Kidney epithelial cell (primary cell): ENCODE measurements at regions not wholly inside any gene's neighbourhood (a gene's known extent, or its start where the extent isn't known, plus 50 kb on each side); places are given as distances from the start of the nearest gene placed in this dataset.

Experiments
- DNase-seq: peaks from one replicate; pipeline ENCODE4 v3.0.0-alpha.2; 2010; ENCODE audit warnings: low read depth
- H3K27me3 ChIP-seq: 2 replicates; pipeline ENCODE4 v1.6.0; 2011; ENCODE audit warnings: low read length; ENCODE audit not compliant: control insufficient read depth, insufficient read depth
- H3K36me3 ChIP-seq: 2 replicates; pipeline ENCODE4 v1.5.1; 2011; ENCODE audit warnings: low read length; ENCODE audit not compliant: control insufficient read depth, insufficient read depth
- H3K4me3 ChIP-seq: 2 replicates; pipeline ENCODE4 v1.5.1; 2011; ENCODE audit warnings: low read depth, mild to moderate bottlenecking, control low read depth, low read length
- CTCF ChIP-seq: IDR thresholded peaks from 2 replicates; pipeline ENCODE4 v1.5.1; 2011; ENCODE audit warnings: mild to moderate bottlenecking, moderate library complexity, low read length, control low read depth, inconsistent platforms; ENCODE audit not compliant: insufficient read depth, poor library complexity, severe bottlenecking

DNA sequence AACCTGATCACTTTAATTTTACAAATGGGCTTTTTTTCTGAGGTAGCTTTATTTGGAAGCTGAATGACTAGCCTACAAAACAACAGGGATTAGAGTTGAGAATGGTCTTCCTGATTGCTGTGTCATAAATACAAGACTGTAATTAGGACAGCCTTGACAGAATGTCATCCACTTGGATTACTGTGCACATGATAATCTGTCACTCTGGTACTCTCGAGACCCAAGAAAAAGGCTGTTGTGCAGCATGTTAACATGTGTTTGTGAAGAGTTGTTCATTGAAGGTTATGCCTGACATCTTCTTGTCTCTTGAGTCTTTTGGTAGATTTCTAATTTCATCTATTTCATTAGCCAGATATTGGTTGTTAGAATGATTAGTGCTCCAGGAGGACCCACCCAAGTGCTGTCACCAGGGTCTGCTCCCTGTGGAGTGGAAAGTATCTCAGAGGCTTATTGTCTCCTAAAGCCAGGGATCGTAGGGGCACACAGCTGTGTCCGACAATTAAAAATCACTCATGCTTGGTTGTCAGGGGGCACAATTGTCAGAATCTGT is 212.2 kb upstream of the GPRIN3 start:
- H3K27me3 ChIP-seq, result no peaks in the 10 kb centered on the region
- DNase-seq, result no peak
- H3K4me3 ChIP-seq, result no peak overlapping the region
- H3K36me3 ChIP-seq, result no peaks in the 10 kb centered on the region
- TF ChIP-seq CTCF, result no peak

DNA sequence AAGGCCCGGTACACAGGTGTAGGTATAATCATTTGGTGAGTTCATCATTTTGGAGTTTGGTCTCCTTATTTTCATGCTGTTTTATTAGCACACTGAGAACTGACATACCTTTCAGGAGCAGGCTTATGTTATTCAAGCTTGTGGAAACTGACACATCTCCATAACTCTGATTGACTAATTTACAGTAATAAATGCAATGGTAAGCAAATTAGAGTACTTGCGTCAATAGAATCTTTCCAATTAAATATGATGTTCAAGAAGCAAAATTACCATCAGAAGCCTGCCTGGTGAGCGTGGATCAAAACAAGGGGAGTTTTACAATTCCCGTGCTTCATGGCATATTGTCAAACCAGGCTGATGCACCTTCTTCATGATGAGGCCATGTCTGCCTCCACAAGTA is 210.7 kb upstream of the GPRIN3 start:
- no peak for TF ChIP-seq CTCF
- Histone ChIP-seq H3K4me3 (no peak overlapping the region), H3K36me3 (no peaks in the 10 kb centered on the region), H3K27me3 (no peaks in the 10 kb centered on the region)
- no peak for DNase-seq

DNA sequence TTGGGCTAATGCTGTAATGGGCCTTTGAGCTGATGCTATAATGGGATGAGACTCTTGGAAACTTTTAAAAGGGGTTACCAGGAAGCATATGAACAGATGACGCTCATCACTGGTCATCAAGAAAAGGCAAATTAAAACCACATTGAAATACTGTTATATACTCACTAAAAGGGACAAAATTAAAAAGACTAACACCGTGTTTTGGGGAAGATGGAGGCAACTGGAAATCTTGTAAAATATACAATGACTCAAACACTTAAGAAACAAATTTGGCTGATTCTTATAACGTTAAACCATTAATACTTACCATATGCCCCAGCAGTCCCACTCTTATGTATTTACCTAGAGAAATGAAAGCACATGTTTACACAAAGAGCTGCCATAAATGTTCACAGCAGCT is 207.2 kb upstream of the GPRIN3 start:
- no peaks in the 10 kb centered on the region for H3K27me3 ChIP-seq
- no peaks in the 10 kb centered on the region for H3K36me3 ChIP-seq
- no peak for TF ChIP-seq CTCF
- no peak overlapping the region for H3K4me3 ChIP-seq
- DNase-seq, result no peak

- DNase-seq, result no peak
- no peak for TF ChIP-seq CTCF
- H3K36me3 ChIP-seq, result no peaks in the 10 kb centered on the region
- no peaks in the 10 kb centered on the region for H3K27me3 ChIP-seq
- H3K4me3 ChIP-seq, result no peak overlapping the region
Measured at GRCh38 chr4:89511776-89512175, 204.2 kb upstream of the GPRIN3 start.

DNA sequence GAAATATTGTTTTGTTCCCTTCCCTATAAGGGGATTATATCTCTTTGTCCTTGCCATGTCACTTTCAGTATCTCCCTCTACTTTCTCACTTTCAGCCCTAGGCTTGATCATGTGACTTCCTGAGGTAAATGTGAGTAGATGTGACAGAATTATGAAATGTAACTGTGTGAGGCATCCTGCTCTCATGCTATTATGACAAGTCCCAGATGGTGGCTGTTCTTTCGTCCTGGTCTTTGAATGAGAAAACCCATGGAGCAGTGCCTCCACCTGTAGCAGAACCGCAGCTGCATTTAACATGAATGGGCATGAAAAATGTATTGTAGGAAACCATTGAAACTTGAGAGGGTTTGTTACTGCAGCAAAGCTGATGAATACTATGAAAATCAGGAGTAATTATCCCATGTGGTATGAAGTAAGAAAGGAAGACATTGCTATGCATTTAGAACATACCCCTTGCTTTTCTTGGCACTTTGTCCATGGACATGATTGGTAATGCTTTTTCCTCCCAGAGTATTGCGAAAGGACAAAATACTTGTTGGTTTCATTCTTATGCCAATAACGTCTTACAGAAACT is 202.2 kb upstream of the GPRIN3 start:
- Histone ChIP-seq H3K36me3 (no peaks in the 10 kb centered on the region), H3K27me3 (no peaks in the 10 kb centered on the region), H3K4me3 (no peak overlapping the region)
- no peak for DNase-seq
- no peak for TF ChIP-seq CTCF

GRCh38 chr4:89506866-89507491 is 199.4 kb upstream of the GPRIN3 start:
- TF ChIP-seq CTCF, result no peak
- no peaks in the 10 kb centered on the region for H3K27me3 ChIP-seq
- no peak for DNase-seq
- H3K4me3 ChIP-seq, result no peak overlapping the region
- H3K36me3 ChIP-seq, result no peaks in the 10 kb centered on the region
